Type B pancreatic cell (in vitro differentiated cells): ENCODE measurements at regions not wholly inside any gene's neighbourhood (a gene's known extent, or its start where the extent isn't known, plus 50 kb on each side); places are given as distances from the start of the nearest gene placed in this dataset.
A peak's percentile ranks its signal among the peaks of the same experiment; 100 is the strongest.

Experiments used
- DNase-seq: peaks from one replicate; pipeline ENCODE4 v3.0.0; 2021; ENCODE audit warnings: mixed read lengths; ENCODE audit not compliant: unreplicated experiment; ENCODE audit errors: extremely low spot score
- H3K27ac Mint-ChIP-seq: 2 replicates; pipeline ENCODE4 v1.8.0; 2021; ENCODE audit warnings: mild to moderate bottlenecking, mixed read lengths
- H3K27me3 Mint-ChIP-seq: 2 replicates; pipeline ENCODE4 v1.8.0; 2021; ENCODE audit warnings: mixed read lengths
- H3K36me3 Mint-ChIP-seq: 2 replicates; pipeline ENCODE4 v1.8.0; 2021; ENCODE audit warnings: mixed read lengths
- H3K4me1 Mint-ChIP-seq: one replicate; pipeline ENCODE4 v1.8.0; 2021; ENCODE audit warnings: mixed read lengths; ENCODE audit not compliant: unreplicated experiment
- H3K4me3 Mint-ChIP-seq: 2 replicates; pipeline ENCODE4 v1.8.0; 2021; ENCODE audit warnings: mild to moderate bottlenecking, mixed read lengths
- H3K9me3 Mint-ChIP-seq: 2 replicates; pipeline ENCODE4 v1.8.0; 2021; ENCODE audit warnings: mixed read lengths
- TF ChIP-seq, protein P1 (sequence below): fragments of 200-600 bp; sonication (generic); conservative IDR thresholded peaks from 2 replicates; pipeline ENCODE4 v1.5.0; 2021; ENCODE audit warnings: antibody characterized with exemption, mild to moderate bottlenecking

DNA sequence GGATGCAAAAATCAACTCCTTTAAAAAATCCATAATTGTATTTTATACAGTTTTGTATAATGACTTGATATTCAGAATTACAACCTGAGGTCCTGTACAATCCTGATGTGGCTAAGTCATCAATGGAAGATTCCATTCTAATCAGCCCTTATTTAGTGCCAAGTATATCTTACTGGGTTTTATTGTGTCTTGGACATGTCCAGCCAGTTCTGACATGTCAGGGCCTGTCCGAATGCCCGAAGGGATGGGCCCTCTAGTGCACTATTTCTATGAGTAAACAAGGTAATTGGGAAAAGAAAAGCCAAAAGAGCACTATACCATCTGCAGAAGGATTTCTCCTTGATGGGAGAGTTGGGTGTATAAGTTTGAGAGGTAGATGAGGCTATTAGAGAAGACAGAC lies 412.9 kb downstream of the METTL15 start:
- Mint-ChIP-seq H3K9me3 (peaks cover 4% of the 10 kb centered on the region), H3K36me3 (peaks cover 4% of the 10 kb centered on the region), H3K27me3 (no peaks in the 10 kb centered on the region), H3K4me3 (no peak overlapping the region), H3K27ac (peak overlapping the region; percentile 81), H3K4me1 (peaks cover 16% of the 10 kb centered on the region)
- TF ChIP-seq, protein P1, sequence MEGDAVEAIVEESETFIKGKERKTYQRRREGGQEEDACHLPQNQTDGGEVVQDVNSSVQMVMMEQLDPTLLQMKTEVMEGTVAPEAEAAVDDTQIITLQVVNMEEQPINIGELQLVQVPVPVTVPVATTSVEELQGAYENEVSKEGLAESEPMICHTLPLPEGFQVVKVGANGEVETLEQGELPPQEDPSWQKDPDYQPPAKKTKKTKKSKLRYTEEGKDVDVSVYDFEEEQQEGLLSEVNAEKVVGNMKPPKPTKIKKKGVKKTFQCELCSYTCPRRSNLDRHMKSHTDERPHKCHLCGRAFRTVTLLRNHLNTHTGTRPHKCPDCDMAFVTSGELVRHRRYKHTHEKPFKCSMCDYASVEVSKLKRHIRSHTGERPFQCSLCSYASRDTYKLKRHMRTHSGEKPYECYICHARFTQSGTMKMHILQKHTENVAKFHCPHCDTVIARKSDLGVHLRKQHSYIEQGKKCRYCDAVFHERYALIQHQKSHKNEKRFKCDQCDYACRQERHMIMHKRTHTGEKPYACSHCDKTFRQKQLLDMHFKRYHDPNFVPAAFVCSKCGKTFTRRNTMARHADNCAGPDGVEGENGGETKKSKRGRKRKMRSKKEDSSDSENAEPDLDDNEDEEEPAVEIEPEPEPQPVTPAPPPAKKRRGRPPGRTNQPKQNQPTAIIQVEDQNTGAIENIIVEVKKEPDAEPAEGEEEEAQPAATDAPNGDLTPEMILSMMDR = no peak
- DNase-seq = no peak

DNA sequence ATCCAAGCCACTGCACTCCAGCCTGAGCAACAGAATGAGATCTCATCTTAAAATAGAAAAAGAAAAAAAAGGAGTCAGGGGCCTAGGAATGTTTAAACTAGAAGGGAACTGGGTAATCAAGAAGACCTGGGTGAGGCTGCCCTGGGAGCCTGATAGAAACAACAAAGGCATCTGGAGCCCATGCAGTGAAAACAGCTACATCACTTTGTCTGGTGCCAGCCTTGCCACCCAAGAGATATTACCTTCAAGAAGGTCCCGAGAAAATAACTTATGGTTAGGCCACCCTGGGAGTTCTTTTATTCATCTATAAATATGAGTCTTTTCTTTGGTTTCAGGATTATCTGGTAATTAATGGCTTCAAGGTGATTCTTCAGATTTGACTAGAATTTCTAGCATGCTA lies 412.1 kb downstream of the METTL15 start:
- H3K9me3 Mint-ChIP-seq = peaks cover 4% of the 10 kb centered on the region
- no peaks in the 10 kb centered on the region for H3K27me3 Mint-ChIP-seq
- no peak for DNase-seq
- TF ChIP-seq, protein P1 = no peak
- no peak overlapping the region for H3K4me3 Mint-ChIP-seq
- H3K36me3 Mint-ChIP-seq = peaks cover 4% of the 10 kb centered on the region
- peaks cover 16% of the 10 kb centered on the region for H3K4me1 Mint-ChIP-seq
- H3K27ac Mint-ChIP-seq = peak overlapping the region; percentile 67

DNA sequence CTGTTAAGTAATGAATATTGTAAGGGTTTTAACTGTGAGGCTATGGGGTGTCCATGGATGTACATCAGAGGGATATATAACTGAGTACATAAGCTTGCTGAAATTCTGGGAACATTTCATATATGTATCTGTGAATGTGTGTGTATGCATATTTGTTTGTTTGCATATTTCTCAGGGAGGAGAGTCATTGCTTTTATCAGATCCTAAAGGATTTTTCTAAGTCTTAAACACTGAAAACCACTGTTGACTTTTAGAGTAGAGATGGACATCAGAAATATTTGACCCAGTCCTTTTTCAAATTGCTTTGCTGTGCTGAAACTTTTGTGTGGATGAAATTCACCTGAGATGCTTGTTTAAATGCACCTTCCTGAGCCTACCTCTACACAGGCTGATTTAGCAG lies 410.6 kb downstream of the METTL15 start:
- Mint-ChIP-seq H3K27me3 (no peaks in the 10 kb centered on the region), H3K4me3 (no peak overlapping the region), H3K4me1 (peaks cover 16% of the 10 kb centered on the region), H3K36me3 (no peaks in the 10 kb centered on the region), H3K9me3 (no peaks in the 10 kb centered on the region), H3K27ac (no peak overlapping the region)
- TF ChIP-seq, protein P1 = no peak
- no peak for DNase-seq

DNA sequence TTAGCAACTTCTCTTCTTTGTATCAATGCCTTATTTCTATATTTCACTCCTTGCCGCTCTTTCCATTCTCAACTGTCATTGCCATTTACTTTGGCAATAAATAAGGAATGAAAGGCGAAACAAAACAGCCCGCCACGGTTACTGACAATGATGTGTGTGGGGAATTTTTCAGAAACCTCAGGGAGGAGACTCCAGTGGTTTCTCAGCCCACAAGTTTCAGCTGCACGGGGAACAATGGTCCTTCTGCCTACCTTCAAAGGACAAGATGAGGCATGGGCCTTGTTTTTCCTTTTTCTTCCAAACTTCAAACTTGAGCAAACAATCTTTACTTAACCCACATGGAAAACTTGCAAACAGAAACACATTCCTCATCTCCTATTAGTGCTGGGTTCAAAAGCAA lies 409.4 kb downstream of the METTL15 start:
- DNase-seq = no peak
- Mint-ChIP-seq H3K36me3 (no peaks in the 10 kb centered on the region), H3K27ac (peak overlapping the region; percentile 25), H3K27me3 (no peaks in the 10 kb centered on the region), H3K4me3 (no peak overlapping the region), H3K9me3 (peaks cover 6% of the 10 kb centered on the region), H3K4me1 (peaks cover 16% of the 10 kb centered on the region)
- TF ChIP-seq, protein P1 = no peak

DNA sequence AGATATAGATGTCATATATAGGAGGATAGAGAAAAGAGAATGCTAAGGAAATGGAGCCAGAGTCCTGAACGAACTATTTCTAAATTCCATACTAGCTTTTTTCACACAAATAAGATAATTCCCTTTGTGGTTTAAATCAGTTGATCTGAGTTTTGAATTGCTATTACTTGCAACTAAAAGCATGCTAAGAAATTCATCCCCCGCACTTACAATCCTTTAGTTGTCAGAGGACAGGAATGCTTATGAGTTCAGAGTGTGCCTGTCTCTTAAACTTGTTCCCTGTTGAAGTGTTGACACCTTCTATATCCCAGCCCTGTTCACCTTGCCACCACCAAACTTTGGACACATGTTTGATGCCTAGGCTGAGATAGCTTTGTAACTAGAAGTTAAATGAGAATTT lies 406.2 kb downstream of the METTL15 start:
- H3K36me3 Mint-ChIP-seq = no peaks in the 10 kb centered on the region
- H3K9me3 Mint-ChIP-seq = peaks cover 6% of the 10 kb centered on the region
- peaks cover 11% of the 10 kb centered on the region for H3K4me1 Mint-ChIP-seq
- DNase-seq = no peak
- no peak overlapping the region for H3K27ac Mint-ChIP-seq
- no peaks in the 10 kb centered on the region for H3K27me3 Mint-ChIP-seq
- no peak overlapping the region for H3K4me3 Mint-ChIP-seq
- TF ChIP-seq, protein P1 = no peak

DNA sequence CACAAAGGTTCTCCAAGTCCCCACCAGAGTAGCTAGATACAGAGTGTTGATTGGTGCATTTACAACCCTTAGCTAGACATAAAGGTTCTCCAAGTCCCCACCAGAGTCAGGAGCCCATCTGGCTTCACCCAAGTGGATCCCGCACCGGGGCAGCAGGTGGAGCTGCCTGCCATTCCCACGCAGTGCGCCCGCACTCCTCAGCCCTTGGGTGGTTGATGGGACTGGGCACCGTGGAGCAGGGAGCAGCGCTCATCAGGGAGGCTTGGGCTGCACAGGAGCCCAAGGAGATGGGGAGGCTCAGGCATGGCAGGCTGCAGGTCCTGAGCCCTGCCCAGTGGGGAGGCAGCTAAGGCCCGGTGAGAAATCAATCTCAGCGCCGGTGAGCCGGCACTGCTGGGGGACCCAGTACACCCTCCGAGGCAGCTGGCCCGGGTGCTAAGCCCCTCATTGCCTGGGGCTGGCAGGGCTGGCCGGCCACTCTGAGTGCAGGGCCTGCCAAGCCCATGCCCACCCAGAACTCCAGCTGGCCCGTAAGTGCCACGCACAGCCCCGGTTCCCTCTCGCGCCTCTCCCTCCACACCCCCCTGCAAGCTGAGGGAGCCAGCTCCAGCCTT lies 404.1 kb downstream of the METTL15 start:
- DNase-seq = no peak
- Mint-ChIP-seq H3K27ac (no peak overlapping the region), H3K27me3 (no peaks in the 10 kb centered on the region), H3K4me1 (peaks cover under 1% of the 10 kb centered on the region), H3K9me3 (peaks cover 10% of the 10 kb centered on the region), H3K36me3 (no peaks in the 10 kb centered on the region), H3K4me3 (no peak overlapping the region)
- TF ChIP-seq, protein P1 = no peak
